CD4-positive, alpha-beta T cell (primary cell): ENCODE measurements at regions not wholly inside any gene's neighbourhood (a gene's known extent, or its start where the extent isn't known, plus 50 kb on each side); places are given as distances from the start of the nearest gene placed in this dataset.
A peak's percentile ranks its signal among the peaks of the same experiment; 100 is the strongest.

ENCODE experiments used
- ATAC-seq: fragments of 200-7000 bp; cut with Tn5 transposase; one replicate; pipeline ENCODE4 v1.10.0; 2022; ENCODE audit warnings: mild to moderate bottlenecking; ENCODE audit not compliant: poor library complexity
- CTCF ChIA-PET: fragments of 350-600 bp; sonication (Branson Sonifier 250); formaldehyde crosslinking; loops from one replicate; lab custom pipeline; 2021; ENCODE audit warnings: antibody characterized with exemption, inconsistent platforms; lab: Charles Lee
- POLR2A ChIA-PET: fragments of 350-600 bp; sonication (Branson Sonifier 250); formaldehyde crosslinking; loops from one replicate; lab custom pipeline; 2021; ENCODE audit warnings: antibody characterized with exemption, inconsistent platforms; lab: Charles Lee
- DNase-seq, 14 experiments: peaks; one replicate each; pipeline ENCODE4 v3.0.0-alpha.2; 2013 to 2020; ENCODE audit warnings: mixed read lengths in 2 of 14
- H3K27ac ChIP-seq, 2 donors: one replicate each; pipeline versions ENCODE4 v1.5.1 to v1.7.0; 2013; ENCODE audit warnings: low read length in 2 of 2, low read depth in 1 of 2, mild to moderate bottlenecking in 1 of 2
- H3K27me3 ChIP-seq, 2 experiments: 1 replicate in 1 of 2; 2 replicates in 1 of 2; pipeline versions ENCODE4 v1.6.1 to v1.7.0; 2013; ENCODE audit warnings: low read length in 2 of 2, control low read depth in 1 of 2, mild to moderate bottlenecking in 1 of 2, moderate library complexity in 1 of 2; ENCODE audit not compliant: insufficient read depth in 2 of 2, control insufficient read depth in 1 of 2
- H3K36me3 ChIP-seq: one replicate; pipeline ENCODE4 v1.6.1; 2013; ENCODE audit warnings: low read length, control low read depth; ENCODE audit not compliant: insufficient read depth
- H3K4me1 ChIP-seq: one replicate; pipeline ENCODE4 v1.6.1; 2013; ENCODE audit warnings: low read length, control low read depth; ENCODE audit not compliant: insufficient read depth
- H3K4me3 ChIP-seq: one replicate; pipeline ENCODE4 v1.5.1; 2013; ENCODE audit warnings: mild to moderate bottlenecking, low read length, moderate library complexity
- H3K9me3 ChIP-seq, 2 experiments: 1 replicate in 1 of 2; 2 replicates in 1 of 2; pipeline versions ENCODE4 v1.6.1 to v1.7.0; 2013; ENCODE audit warnings: low read length in 2 of 2, mild to moderate bottlenecking in 2 of 2, control low read depth in 1 of 2, moderate library complexity in 1 of 2; ENCODE audit not compliant: control insufficient read depth in 1 of 2, insufficient read depth in 1 of 2
- H3K27ac Mint-ChIP-seq: one replicate; pipeline ENCODE4 v1.8.0; 2020; ENCODE audit warnings: mixed read lengths
- H3K27me3 Mint-ChIP-seq: one replicate; pipeline ENCODE4 v1.8.0; 2021; ENCODE audit warnings: mixed read lengths
- H3K36me3 Mint-ChIP-seq: one replicate; pipeline ENCODE4 v1.8.0; 2021; ENCODE audit warnings: low read depth, mixed read lengths
- H3K4me1 Mint-ChIP-seq: one replicate; pipeline ENCODE4 v1.8.0; 2021; ENCODE audit warnings: low read depth, mixed read lengths
- H3K4me3 Mint-ChIP-seq: one replicate; pipeline ENCODE4 v1.8.0; 2020; ENCODE audit warnings: mild to moderate bottlenecking, mixed read lengths
- H3K9me3 Mint-ChIP-seq: one replicate; pipeline ENCODE4 v1.8.0; 2020; ENCODE audit warnings: mixed read lengths
- intact Hi-C, 2 experiments: fragments of 100-400 bp; cut with DNase I in 1 of 2; cut with micrococcal nuclease in 1 of 2; formaldehyde crosslinking; loops; one replicate each; pipeline versions ENCODE4 v1.15.1 to v1.9.0; 2023 to 2025; cut with DNase I, micrococcal nuclease
- TF ChIP-seq, protein P1 (sequence below): fragments of 200-600 bp; IDR thresholded peaks from one replicate; pipeline ENCODE4 v1.8.0; 2022; ENCODE audit warnings: antibody characterized with exemption, mild to moderate bottlenecking

DNA sequence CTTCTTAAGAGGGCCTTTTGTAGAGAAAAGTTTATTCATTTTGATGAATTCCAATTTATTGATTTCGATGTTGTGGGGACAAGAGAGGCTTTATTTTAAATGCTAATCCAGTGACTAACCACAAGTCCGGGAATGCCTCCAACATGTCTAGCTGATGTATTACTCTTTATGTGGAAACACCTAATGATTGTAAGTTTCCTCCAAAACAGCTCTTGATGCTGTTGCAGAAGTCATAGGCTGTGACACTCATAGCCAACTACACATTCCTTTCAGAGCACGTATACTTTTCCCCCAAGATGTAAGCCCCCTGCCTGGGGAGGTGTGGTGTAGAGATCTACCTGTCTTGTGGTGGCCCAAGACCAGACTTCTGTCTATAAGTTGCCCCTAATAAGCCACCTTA lies 61.3 kb upstream of the RNF24 start:
- H3K4me3 ChIP-seq = no peak overlapping the region
- H3K4me1 ChIP-seq = no peaks in the 10 kb centered on the region
- H3K4me3 Mint-ChIP-seq = no peak overlapping the region
- H3K27ac Mint-ChIP-seq = no peak overlapping the region
- intact Hi-C loops = no loop called here
- ChIA-PET CTCF (no interaction called here), POLR2A (no interaction called here)
- no peak for DNase-seq
- no peaks in the 10 kb centered on the region for H3K9me3 ChIP-seq
- TF ChIP-seq, protein P1, sequence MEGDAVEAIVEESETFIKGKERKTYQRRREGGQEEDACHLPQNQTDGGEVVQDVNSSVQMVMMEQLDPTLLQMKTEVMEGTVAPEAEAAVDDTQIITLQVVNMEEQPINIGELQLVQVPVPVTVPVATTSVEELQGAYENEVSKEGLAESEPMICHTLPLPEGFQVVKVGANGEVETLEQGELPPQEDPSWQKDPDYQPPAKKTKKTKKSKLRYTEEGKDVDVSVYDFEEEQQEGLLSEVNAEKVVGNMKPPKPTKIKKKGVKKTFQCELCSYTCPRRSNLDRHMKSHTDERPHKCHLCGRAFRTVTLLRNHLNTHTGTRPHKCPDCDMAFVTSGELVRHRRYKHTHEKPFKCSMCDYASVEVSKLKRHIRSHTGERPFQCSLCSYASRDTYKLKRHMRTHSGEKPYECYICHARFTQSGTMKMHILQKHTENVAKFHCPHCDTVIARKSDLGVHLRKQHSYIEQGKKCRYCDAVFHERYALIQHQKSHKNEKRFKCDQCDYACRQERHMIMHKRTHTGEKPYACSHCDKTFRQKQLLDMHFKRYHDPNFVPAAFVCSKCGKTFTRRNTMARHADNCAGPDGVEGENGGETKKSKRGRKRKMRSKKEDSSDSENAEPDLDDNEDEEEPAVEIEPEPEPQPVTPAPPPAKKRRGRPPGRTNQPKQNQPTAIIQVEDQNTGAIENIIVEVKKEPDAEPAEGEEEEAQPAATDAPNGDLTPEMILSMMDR = no peak
- no peaks in the 10 kb centered on the region for H3K27me3 Mint-ChIP-seq
- H3K27ac ChIP-seq = no peak overlapping the region
- no peaks in the 10 kb centered on the region for H3K36me3 Mint-ChIP-seq
- H3K27me3 ChIP-seq = no peaks in the 10 kb centered on the region
- no peaks in the 10 kb centered on the region for H3K9me3 Mint-ChIP-seq
- no peaks in the 10 kb centered on the region for H3K36me3 ChIP-seq
- ATAC-seq = no peak
- H3K4me1 Mint-ChIP-seq = peaks cover 20% of the 10 kb centered on the region

DNA sequence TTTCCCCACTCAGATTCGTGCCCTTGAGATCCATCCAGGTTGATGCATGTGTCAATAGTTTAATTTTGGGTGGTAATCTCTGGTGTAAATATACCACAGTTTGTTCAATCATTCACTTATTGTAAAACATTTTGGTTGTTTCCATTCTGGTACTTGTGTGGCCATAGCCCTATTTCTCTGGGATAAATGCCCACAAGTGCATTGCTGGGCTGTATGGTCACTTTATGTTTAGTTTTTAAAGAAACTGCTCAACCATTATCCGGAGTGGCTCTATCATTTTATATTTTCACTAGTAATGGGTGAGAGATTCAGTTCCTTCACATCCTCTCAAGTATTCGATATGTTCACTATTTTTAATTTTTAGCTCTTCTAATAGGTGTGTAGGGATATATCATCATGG lies 60.7 kb upstream of the RNF24 start:
- Histone ChIP-seq H3K36me3 (no peaks in the 10 kb centered on the region), H3K27ac (no peak overlapping the region), H3K27me3 (no peaks in the 10 kb centered on the region), H3K4me1 (no peaks in the 10 kb centered on the region), H3K4me3 (no peak overlapping the region), H3K9me3 (no peaks in the 10 kb centered on the region)
- ChIA-PET CTCF (no interaction called here), POLR2A (no interaction called here)
- H3K27ac Mint-ChIP-seq = no peak overlapping the region
- no peaks in the 10 kb centered on the region for H3K36me3 Mint-ChIP-seq
- no peaks in the 10 kb centered on the region for H3K27me3 Mint-ChIP-seq
- H3K9me3 Mint-ChIP-seq = no peaks in the 10 kb centered on the region
- TF ChIP-seq, protein P1 = no peak
- no peak overlapping the region for H3K4me3 Mint-ChIP-seq
- ATAC-seq (no peak), DNase-seq (no peak)
- H3K4me1 Mint-ChIP-seq = peaks cover 17% of the 10 kb centered on the region
- intact Hi-C loops = no loop called here

GRCh38 chr20:4074877-4075455 lies 59.6 kb upstream of the RNF24 start:
- DNase-seq = peak in 1 of 14 experiments; percentile 2
- Mint-ChIP-seq H3K27me3 (no peaks in the 10 kb centered on the region), H3K4me1 (peaks cover 17% of the 10 kb centered on the region), H3K9me3 (no peaks in the 10 kb centered on the region), H3K4me3 (no peak overlapping the region), H3K27ac (no peak overlapping the region), H3K36me3 (no peaks in the 10 kb centered on the region)
- TF ChIP-seq, protein P1 = no peak
- intact Hi-C loops = no loop called here
- ATAC-seq = no peak
- Histone ChIP-seq H3K4me1 (no peaks in the 10 kb centered on the region), H3K27ac (no peak overlapping the region), H3K36me3 (no peaks in the 10 kb centered on the region), H3K27me3 (no peaks in the 10 kb centered on the region), H3K4me3 (no peak overlapping the region), H3K9me3 (peaks cover 0 to 4% of the 10 kb centered on the region in 2 experiments)
- CTCF ChIA-PET = no interaction called here
- POLR2A ChIA-PET = no interaction called here
